GM23338 (cell line): ENCODE measurements at regions not wholly inside any gene's neighbourhood (a gene's known extent, or its start where the extent isn't known, plus 50 kb on each side); places are given as distances from the start of the nearest gene placed in this dataset.

Experiments
- EZH2phosphoT487 ChIP-seq: fragments of 200-600 bp; sonication (generic); IDR thresholded peaks from one replicate; pipeline ENCODE4 v1.8.1; 2018; ENCODE audit warnings: antibody characterized with exemption; ENCODE audit not compliant: unreplicated experiment
- TF ChIP-seq, protein P1 (sequence below), 2 experiments: fragments of 200-600 bp in 1 of 2; sonication (generic) in 1 of 2; conservative IDR thresholded peaks; 2 replicates each; pipeline versions ENCODE4 v1.5.1 to v1.6.1; 2016 to 2017; ENCODE audit warnings: antibody characterized with exemption in 2 of 2, low read depth in 2 of 2, mild to moderate bottlenecking in 2 of 2, moderate library complexity in 1 of 2
- TF ChIP-seq, protein P2 (sequence below): IDR thresholded peaks from one replicate; pipeline ENCODE4 v1.6.1; 2018; ENCODE audit warnings: antibody characterized with exemption; ENCODE audit not compliant: unreplicated experiment

DNA sequence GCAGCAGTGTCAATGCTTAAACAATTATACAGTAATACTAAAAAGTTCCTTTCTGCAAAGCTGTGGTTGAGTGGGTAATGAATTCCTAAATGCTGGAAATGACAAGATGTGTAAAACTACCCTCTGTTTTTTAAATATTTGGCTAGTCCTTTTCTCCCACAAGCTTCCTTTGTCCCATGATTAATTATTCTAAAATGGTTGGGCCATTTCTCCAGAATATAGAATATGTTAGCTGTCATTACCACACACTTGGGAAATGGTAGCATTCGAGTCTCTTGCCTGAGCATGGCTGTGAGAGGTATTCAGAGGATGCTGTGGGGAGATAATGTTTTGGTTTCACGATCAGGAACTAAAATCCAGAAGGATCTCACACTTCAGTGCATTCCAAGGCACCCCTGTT is 1185.8 kb downstream of the UQCRFS1 start:
- TF ChIP-seq, protein P1, sequence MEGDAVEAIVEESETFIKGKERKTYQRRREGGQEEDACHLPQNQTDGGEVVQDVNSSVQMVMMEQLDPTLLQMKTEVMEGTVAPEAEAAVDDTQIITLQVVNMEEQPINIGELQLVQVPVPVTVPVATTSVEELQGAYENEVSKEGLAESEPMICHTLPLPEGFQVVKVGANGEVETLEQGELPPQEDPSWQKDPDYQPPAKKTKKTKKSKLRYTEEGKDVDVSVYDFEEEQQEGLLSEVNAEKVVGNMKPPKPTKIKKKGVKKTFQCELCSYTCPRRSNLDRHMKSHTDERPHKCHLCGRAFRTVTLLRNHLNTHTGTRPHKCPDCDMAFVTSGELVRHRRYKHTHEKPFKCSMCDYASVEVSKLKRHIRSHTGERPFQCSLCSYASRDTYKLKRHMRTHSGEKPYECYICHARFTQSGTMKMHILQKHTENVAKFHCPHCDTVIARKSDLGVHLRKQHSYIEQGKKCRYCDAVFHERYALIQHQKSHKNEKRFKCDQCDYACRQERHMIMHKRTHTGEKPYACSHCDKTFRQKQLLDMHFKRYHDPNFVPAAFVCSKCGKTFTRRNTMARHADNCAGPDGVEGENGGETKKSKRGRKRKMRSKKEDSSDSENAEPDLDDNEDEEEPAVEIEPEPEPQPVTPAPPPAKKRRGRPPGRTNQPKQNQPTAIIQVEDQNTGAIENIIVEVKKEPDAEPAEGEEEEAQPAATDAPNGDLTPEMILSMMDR (conservative IDR thresholded peaks at IDR 0.05; ENCODE audit: low read depth in 2 of 2): no peak
- TF ChIP-seq, protein P2, sequence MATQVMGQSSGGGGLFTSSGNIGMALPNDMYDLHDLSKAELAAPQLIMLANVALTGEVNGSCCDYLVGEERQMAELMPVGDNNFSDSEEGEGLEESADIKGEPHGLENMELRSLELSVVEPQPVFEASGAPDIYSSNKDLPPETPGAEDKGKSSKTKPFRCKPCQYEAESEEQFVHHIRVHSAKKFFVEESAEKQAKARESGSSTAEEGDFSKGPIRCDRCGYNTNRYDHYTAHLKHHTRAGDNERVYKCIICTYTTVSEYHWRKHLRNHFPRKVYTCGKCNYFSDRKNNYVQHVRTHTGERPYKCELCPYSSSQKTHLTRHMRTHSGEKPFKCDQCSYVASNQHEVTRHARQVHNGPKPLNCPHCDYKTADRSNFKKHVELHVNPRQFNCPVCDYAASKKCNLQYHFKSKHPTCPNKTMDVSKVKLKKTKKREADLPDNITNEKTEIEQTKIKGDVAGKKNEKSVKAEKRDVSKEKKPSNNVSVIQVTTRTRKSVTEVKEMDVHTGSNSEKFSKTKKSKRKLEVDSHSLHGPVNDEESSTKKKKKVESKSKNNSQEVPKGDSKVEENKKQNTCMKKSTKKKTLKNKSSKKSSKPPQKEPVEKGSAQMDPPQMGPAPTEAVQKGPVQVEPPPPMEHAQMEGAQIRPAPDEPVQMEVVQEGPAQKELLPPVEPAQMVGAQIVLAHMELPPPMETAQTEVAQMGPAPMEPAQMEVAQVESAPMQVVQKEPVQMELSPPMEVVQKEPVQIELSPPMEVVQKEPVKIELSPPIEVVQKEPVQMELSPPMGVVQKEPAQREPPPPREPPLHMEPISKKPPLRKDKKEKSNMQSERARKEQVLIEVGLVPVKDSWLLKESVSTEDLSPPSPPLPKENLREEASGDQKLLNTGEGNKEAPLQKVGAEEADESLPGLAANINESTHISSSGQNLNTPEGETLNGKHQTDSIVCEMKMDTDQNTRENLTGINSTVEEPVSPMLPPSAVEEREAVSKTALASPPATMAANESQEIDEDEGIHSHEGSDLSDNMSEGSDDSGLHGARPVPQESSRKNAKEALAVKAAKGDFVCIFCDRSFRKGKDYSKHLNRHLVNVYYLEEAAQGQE: no peak
- no peak for TF ChIP-seq EZH2phosphoT487
